Activated T-cell treated with anti-CD3 and anti-CD28 coated beads, Interleukin-2, amount 50 U/mL, for 24 hours (primary cell): ENCODE measurements at regions not wholly inside any gene's neighbourhood (a gene's known extent, or its start where the extent isn't known, plus 50 kb on each side); places are given as distances from the start of the nearest gene placed in this dataset.

Experiments
- DNase-seq: peaks from one replicate; pipeline ENCODE4 v3.0.0-alpha.2; 2020
- H3K27ac Mint-ChIP-seq: 2 replicates; pipeline ENCODE4 v1.8.0; 2020; ENCODE audit warnings: mild to moderate bottlenecking, mixed read lengths
- H3K27me3 Mint-ChIP-seq: 2 replicates; pipeline ENCODE4 v1.8.0; 2020; ENCODE audit warnings: mixed read lengths
- H3K36me3 Mint-ChIP-seq: 2 replicates; pipeline ENCODE4 v1.8.0; 2020; ENCODE audit warnings: low read depth, mixed read lengths
- H3K4me1 Mint-ChIP-seq: 2 replicates; pipeline ENCODE4 v1.8.0; 2020; ENCODE audit warnings: low read depth, mixed read lengths
- H3K4me3 Mint-ChIP-seq: 2 replicates; pipeline ENCODE4 v1.8.0; 2020; ENCODE audit warnings: mild to moderate bottlenecking, moderate library complexity, mixed read lengths
- H3K9me3 Mint-ChIP-seq: 2 replicates; pipeline ENCODE4 v1.8.0; 2020; ENCODE audit warnings: mixed read lengths

- no peak overlapping the region for H3K27ac Mint-ChIP-seq
- H3K27me3 Mint-ChIP-seq: peaks cover 23% of the 10 kb centered on the region
- H3K9me3 Mint-ChIP-seq: peaks cover 3% of the 10 kb centered on the region
- no peak for DNase-seq
- no peaks in the 10 kb centered on the region for H3K36me3 Mint-ChIP-seq
- no peak overlapping the region for H3K4me3 Mint-ChIP-seq
- peaks cover 10% of the 10 kb centered on the region for H3K4me1 Mint-ChIP-seq
Observed at GRCh38 chr17:65279456-65279855, 142.3 kb downstream of the RGS9 start.

DNA sequence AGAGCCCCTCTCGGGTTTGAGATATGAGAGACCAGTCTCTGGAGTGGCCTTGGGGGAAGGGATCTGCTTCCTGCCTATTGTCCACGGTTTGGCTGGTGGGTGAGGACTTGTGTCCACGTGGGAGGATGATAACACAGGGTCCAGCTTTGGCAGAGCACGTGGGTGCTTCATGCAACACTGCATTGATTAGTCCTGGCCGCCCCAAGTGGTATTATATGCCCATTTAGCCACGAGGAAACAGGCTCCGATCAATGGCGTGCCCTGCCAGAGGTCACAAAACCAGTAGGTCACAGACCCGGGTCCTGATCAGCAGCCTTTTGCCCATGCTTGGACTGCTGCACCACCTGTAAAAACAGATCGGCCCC lies 141.6 kb downstream of the RGS9 start:
- H3K27ac Mint-ChIP-seq: no peak overlapping the region
- peaks cover 23% of the 10 kb centered on the region for H3K27me3 Mint-ChIP-seq
- H3K4me3 Mint-ChIP-seq: no peak overlapping the region
- DNase-seq: no peak
- H3K9me3 Mint-ChIP-seq: peaks cover 3% of the 10 kb centered on the region
- no peaks in the 10 kb centered on the region for H3K36me3 Mint-ChIP-seq
- peaks cover 10% of the 10 kb centered on the region for H3K4me1 Mint-ChIP-seq

DNA sequence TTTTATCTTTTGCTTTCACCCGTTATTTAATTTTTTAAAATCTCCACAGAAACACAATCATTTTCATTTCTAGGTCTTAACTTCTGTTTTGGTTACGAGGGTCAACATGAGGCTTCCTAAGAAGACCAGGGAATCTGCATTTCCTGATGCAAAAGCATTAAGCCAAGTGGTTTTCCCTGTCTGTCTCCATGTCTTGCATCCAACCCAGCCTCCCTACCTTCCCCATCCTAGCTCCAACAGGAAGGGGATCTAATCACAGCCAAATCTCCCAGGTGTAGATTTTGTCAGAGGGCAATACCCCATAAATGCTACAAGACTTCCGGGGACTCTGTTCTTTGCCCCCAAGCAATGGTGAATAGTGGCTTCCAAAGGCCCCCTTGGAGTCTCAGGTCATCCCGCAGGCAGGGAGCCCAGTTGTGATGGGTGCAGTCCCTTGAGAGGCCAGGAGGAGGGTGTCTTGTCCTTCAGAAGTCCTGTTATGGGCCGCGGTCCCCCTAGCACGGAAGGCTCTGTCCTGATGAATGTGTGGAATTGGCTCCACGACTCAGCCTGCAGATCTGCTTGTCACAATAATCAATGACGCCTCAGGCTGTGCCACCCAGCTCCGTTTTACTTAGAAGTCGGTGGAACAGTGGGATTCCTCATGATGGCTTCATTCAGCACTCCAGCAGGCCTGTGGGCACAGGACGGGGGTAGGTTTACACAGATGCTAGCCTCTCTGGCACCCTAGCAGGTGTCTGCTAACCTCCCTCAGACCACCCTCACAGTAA lies 141.1 kb downstream of the RGS9 start:
- Mint-ChIP-seq H3K4me3 (no peak overlapping the region), H3K36me3 (no peaks in the 10 kb centered on the region), H3K9me3 (peaks cover 3% of the 10 kb centered on the region), H3K4me1 (peaks cover 10% of the 10 kb centered on the region), H3K27me3 (peaks cover 23% of the 10 kb centered on the region), H3K27ac (no peak overlapping the region)
- peak; percentile 40 for DNase-seq

GRCh38 chr17:65277576-65277975 lies 140.4 kb downstream of the RGS9 start:
- Mint-ChIP-seq H3K27me3 (peaks cover 23% of the 10 kb centered on the region), H3K4me3 (no peak overlapping the region), H3K4me1 (peaks cover 10% of the 10 kb centered on the region), H3K27ac (no peak overlapping the region), H3K9me3 (no peaks in the 10 kb centered on the region), H3K36me3 (no peaks in the 10 kb centered on the region)
- no peak for DNase-seq
